HEK293T (cell line): ENCODE measurements at regions not wholly inside any gene's neighbourhood (a gene's known extent, or its start where the extent isn't known, plus 50 kb on each side); places are given as distances from the start of the nearest gene placed in this dataset.

Experiments
- CTCF ChIA-PET: fragments of 350-600 bp; formaldehyde crosslinking; extraction: SDS; loops from one replicate; lab custom pipeline; 2021; ENCODE audit warnings: antibody characterized with exemption, inconsistent platforms; lab: Yijun Ruan, JAX
- POLR2A ChIA-PET: fragments of 350-600 bp; formaldehyde crosslinking; extraction: SDS; loops from one replicate; lab custom pipeline; 2020; ENCODE audit warnings: antibody characterized with exemption, inconsistent platforms; lab: Yijun Ruan, JAX
- DNase-seq: peaks from one replicate; pipeline ENCODE4 v3.0.0; 2012; ENCODE audit warnings: mixed read lengths; ENCODE audit errors: extremely low spot score
- ARNT ChIP-seq: fragments of 450-650 bp; IDR thresholded peaks from 2 replicates; pipeline ENCODE4 v1.6.1; 2017; ENCODE audit warnings: mild to moderate bottlenecking
- BHLHE40 ChIP-seq: fragments of 450-650 bp; IDR thresholded peaks from 2 replicates; pipeline ENCODE4 v1.6.1; 2016; ENCODE audit warnings: mild to moderate bottlenecking, moderate library complexity, borderline replicate concordance
- CTBP1 ChIP-seq: fragments of 450-650 bp; IDR thresholded peaks from 2 replicates; pipeline ENCODE4 v1.6.1; 2016; ENCODE audit warnings: borderline replicate concordance
- ELF4 ChIP-seq: fragments of 450-650 bp; IDR thresholded peaks from 2 replicates; pipeline ENCODE4 v1.6.1; 2017; ENCODE audit warnings: antibody characterized with exemption
- FOXA1 ChIP-seq: fragments of 450-650 bp; IDR thresholded peaks from 2 replicates; pipeline ENCODE4 v1.6.1; 2016; ENCODE audit warnings: mild to moderate bottlenecking
- FOXK2 ChIP-seq: fragments of 450-650 bp; IDR thresholded peaks from 2 replicates; pipeline ENCODE4 v1.6.1; 2016; ENCODE audit warnings: mild to moderate bottlenecking
- FOXM1 ChIP-seq: fragments of 450-650 bp; IDR thresholded peaks from 2 replicates; pipeline ENCODE4 v1.6.1; 2017; ENCODE audit warnings: mild to moderate bottlenecking, borderline replicate concordance
- HDGF ChIP-seq: fragments of 450-650 bp; IDR thresholded peaks from 2 replicates; pipeline ENCODE4 v1.6.1; 2017; ENCODE audit warnings: antibody characterized with exemption, borderline replicate concordance
- L3MBTL2 ChIP-seq: fragments of 450-650 bp; conservative IDR thresholded peaks from 2 replicates; pipeline ENCODE4 v1.6.1; 2016; ENCODE audit warnings: mild to moderate bottlenecking
- LEF1 ChIP-seq: fragments of 450-650 bp; IDR thresholded peaks from 2 replicates; pipeline ENCODE4 v1.6.1; 2017; ENCODE audit warnings: mild to moderate bottlenecking, borderline replicate concordance
- NFRKB ChIP-seq: fragments of 450-650 bp; IDR thresholded peaks from 2 replicates; pipeline ENCODE4 v1.6.1; 2016; ENCODE audit warnings: mild to moderate bottlenecking, moderate library complexity
- PKNOX1 ChIP-seq: fragments of 450-650 bp; IDR thresholded peaks from 2 replicates; pipeline ENCODE4 v1.6.1; 2016
- SP1 ChIP-seq: fragments of 450-650 bp; IDR thresholded peaks from 2 replicates; pipeline ENCODE4 v1.6.1; 2017
- SUZ12 ChIP-seq: fragments of 450-650 bp; IDR thresholded peaks from 2 replicates; pipeline ENCODE4 v1.6.1; 2016; ENCODE audit warnings: mild to moderate bottlenecking
- TARDBP ChIP-seq: fragments of 450-650 bp; IDR thresholded peaks from 2 replicates; pipeline ENCODE4 v1.6.1; 2016
- ZNF384 ChIP-seq: fragments of 450-650 bp; IDR thresholded peaks from 2 replicates; pipeline ENCODE4 v1.6.1; 2016

GRCh38 chr13:31951215-31951678 lies 80.3 kb upstream of the FRY start:
- TF ChIP-seq LEF1 (no peak), NFRKB (no peak), PKNOX1 (no peak), SP1 (no peak), CTBP1 (no peak), FOXM1 (no peak), BHLHE40 (no peak), FOXK2 (no peak), TARDBP (no peak), ZNF384 (no peak), HDGF (no peak), ELF4 (no peak), FOXA1 (no peak), ARNT (no peak), SUZ12 (no peak), L3MBTL2 (no peak)
- no peak for DNase-seq
- ChIA-PET CTCF (no interaction called here), POLR2A (no interaction called here)

- TF ChIP-seq NFRKB (no peak), CTBP1 (no peak), PKNOX1 (no peak), FOXA1 (no peak), BHLHE40 (no peak), LEF1 (no peak), FOXM1 (no peak)
- DNase-seq: no peak
- POLR2A ChIA-PET: no interaction called here
- CTCF ChIA-PET: no interaction called here
These were observed 78.8 kb upstream of the FRY start for GRCh38 chr13:31952641-31953380.

- ChIA-PET POLR2A (no interaction called here), CTCF (no interaction called here)
- TF ChIP-seq SP1 (no peak), LEF1 (no peak), FOXK2 (no peak), FOXA1 (no peak), CTBP1 (no peak), BHLHE40 (no peak), L3MBTL2 (no peak), ZNF384 (no peak), ELF4 (no peak), ARNT (no peak), PKNOX1 (no peak), SUZ12 (no peak), TARDBP (no peak), FOXM1 (no peak), HDGF (no peak), NFRKB (no peak)
- DNase-seq: no peak
These were observed 76.5 kb upstream of the FRY start for GRCh38 chr13:31955101-31955500.

GRCh38 chr13:31955741-31956140 lies 75.8 kb upstream of the FRY start:
- no peak for TF ChIP-seq ZNF384
- CTCF ChIA-PET: no interaction called here
- POLR2A ChIA-PET: no interaction called here
- no peak for DNase-seq

- CTCF ChIA-PET: no interaction called here
- no peak for DNase-seq
- POLR2A ChIA-PET: no interaction called here
- TF ChIP-seq ARNT: no peak
- TF ChIP-seq BHLHE40: no peak
- no peak for TF ChIP-seq CTBP1
- TF ChIP-seq SUZ12: no peak
- no peak for TF ChIP-seq HDGF
- no peak for TF ChIP-seq NFRKB
- no peak for TF ChIP-seq ELF4
These were observed 74.5 kb upstream of the FRY start for GRCh38 chr13:31956980-31957644.

- CTCF ChIA-PET: no interaction called here
- POLR2A ChIA-PET: no interaction called here
- TF ChIP-seq SUZ12: no peak
- no peak for TF ChIP-seq NFRKB
- TF ChIP-seq ELF4: no peak
- no peak for TF ChIP-seq CTBP1
- no peak for TF ChIP-seq L3MBTL2
- TF ChIP-seq HDGF: no peak
- no peak for TF ChIP-seq SP1
- TF ChIP-seq FOXK2: no peak
- TF ChIP-seq FOXA1: no peak
- no peak for TF ChIP-seq ZNF384
- no peak for TF ChIP-seq LEF1
- TF ChIP-seq ARNT: no peak
- TF ChIP-seq PKNOX1: no peak
- no peak for DNase-seq
These were observed 73.8 kb upstream of the FRY start for GRCh38 chr13:31957772-31958171.
